ENCODE measurements at regions not wholly inside any gene's neighbourhood (a gene's known extent, or its start where the extent isn't known, plus 50 kb on each side); places are given as distances from the start of the nearest gene placed in this dataset.

DNA sequence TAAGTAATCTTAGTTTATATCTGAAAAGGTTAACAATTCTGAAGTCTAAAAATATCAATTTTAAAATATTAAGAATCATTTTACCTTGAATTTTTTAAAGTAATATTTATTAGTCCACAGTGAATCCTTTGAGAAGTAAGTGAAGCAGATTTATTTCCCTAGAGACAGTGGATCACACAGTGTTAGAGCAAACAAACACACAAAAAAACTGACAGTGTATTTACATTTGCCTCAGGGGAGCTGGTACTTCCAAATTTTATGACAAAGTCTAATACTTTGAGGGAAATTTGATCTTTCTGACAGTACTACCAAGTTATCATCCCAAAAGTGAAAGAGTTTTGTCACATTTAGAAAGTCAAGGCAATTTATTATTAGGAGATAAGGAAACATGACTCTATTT is 1750.6 kb upstream of the CDH9 start:
- no peak overlapping the region for H3K4me2 ChIP-seq (ENCODE audit: insufficient read depth, insufficient read length, low read length)
- no peak overlapping the region for H2BK12ac ChIP-seq (ENCODE audit: insufficient read length, low read depth, low read length)
- no peak overlapping the region for H3K9ac ChIP-seq (ENCODE audit: extremely low read depth, insufficient read length, low read length)
- TF ChIP-seq, protein P1, sequence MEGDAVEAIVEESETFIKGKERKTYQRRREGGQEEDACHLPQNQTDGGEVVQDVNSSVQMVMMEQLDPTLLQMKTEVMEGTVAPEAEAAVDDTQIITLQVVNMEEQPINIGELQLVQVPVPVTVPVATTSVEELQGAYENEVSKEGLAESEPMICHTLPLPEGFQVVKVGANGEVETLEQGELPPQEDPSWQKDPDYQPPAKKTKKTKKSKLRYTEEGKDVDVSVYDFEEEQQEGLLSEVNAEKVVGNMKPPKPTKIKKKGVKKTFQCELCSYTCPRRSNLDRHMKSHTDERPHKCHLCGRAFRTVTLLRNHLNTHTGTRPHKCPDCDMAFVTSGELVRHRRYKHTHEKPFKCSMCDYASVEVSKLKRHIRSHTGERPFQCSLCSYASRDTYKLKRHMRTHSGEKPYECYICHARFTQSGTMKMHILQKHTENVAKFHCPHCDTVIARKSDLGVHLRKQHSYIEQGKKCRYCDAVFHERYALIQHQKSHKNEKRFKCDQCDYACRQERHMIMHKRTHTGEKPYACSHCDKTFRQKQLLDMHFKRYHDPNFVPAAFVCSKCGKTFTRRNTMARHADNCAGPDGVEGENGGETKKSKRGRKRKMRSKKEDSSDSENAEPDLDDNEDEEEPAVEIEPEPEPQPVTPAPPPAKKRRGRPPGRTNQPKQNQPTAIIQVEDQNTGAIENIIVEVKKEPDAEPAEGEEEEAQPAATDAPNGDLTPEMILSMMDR (conservative IDR thresholded peaks at IDR 0.05) = no peak
- H3K79me2 ChIP-seq (ENCODE audit: insufficient read depth, low read length) = no peaks in the 10 kb centered on the region
- Mint-ChIP-seq H3K27me3 (ENCODE audit: low read depth) (no peaks in the 10 kb centered on the region), H3K4me3 (no peak overlapping the region), H3K9me3 (no peaks in the 10 kb centered on the region; a peak in 1 of 5 replicates), H3K4me1 (0 out of 4 replicates have a peak, but pooled peaks cover 0 to 6% of the 10 kb centered on the region in 2 experiments), H3K27ac (no peak overlapping the region), H3K36me3 (ENCODE audit: insufficient read depth in 1 of 3, low read depth in 3 of 3) (no peaks in the 10 kb centered on the region)
- DNase-seq = no peak
- H3K56ac ChIP-seq (ENCODE audit: insufficient read length, low read depth, low read length) = no peak overlapping the region
- no peak overlapping the region for H2AFZ ChIP-seq (ENCODE audit: low read length)
- H3K23ac ChIP-seq (ENCODE audit: insufficient read length, low read depth, low read length) = no peak overlapping the region
- no peak overlapping the region for H4K91ac ChIP-seq (ENCODE audit: insufficient read length, low read depth, low read length)
- H4K5ac ChIP-seq (ENCODE audit: insufficient read length, low read depth, low read length) = no peak overlapping the region
- H3K14ac ChIP-seq (ENCODE audit: insufficient read depth, low read length) = no peak overlapping the region
- H3K27me3 ChIP-seq (ENCODE audit: insufficient read depth, low read length) = no peaks in the 10 kb centered on the region
- H2AK5ac ChIP-seq (ENCODE audit: insufficient read length, low read length) = no peak overlapping the region
- no peak overlapping the region for H2BK5ac ChIP-seq (ENCODE audit: insufficient read length, low read length)
- H3K23me2 ChIP-seq (ENCODE audit: insufficient read length, low read depth, low read length, poor library complexity, severe bottlenecking) = no peaks in the 10 kb centered on the region
- no peak overlapping the region for H4K8ac ChIP-seq (replicated peaks; ENCODE audit: insufficient read length, low read depth, low read length)
- H2BK15ac ChIP-seq (ENCODE audit: low read depth, low read length) = no peak overlapping the region
- no peak overlapping the region for H3K18ac ChIP-seq (ENCODE audit: insufficient read length, low read depth, low read length)
- no peak overlapping the region for H3K4ac ChIP-seq (ENCODE audit: low read depth, low read length)
- H3K27ac ChIP-seq (ENCODE audit: insufficient read length, low read depth, low read length) = no peak overlapping the region
- H2BK120ac ChIP-seq (ENCODE audit: low read depth, low read length, poor library complexity, severe bottlenecking) = no peak overlapping the region
- no peak overlapping the region for H3T11ph ChIP-seq (ENCODE audit: low read length)
- H2BK20ac ChIP-seq (ENCODE audit: low read depth, low read length, poor library complexity, severe bottlenecking) = no peak overlapping the region
- H3K9me3 ChIP-seq (ENCODE audit: control insufficient read depth, low read depth, low read length) = no peaks in the 10 kb centered on the region
- H3K79me1 ChIP-seq (ENCODE audit: insufficient read depth, low read depth, low read length, poor library complexity, severe bottlenecking) = no peaks in the 10 kb centered on the region
- no peaks in the 10 kb centered on the region for H3K4me1 ChIP-seq (ENCODE audit: insufficient read depth, low read length)
- H4K20me1 ChIP-seq (ENCODE audit: control insufficient read depth, insufficient read depth, insufficient read length) = no peaks in the 10 kb centered on the region

All from H9 (cell line).